ENCODE measurements at regions not wholly inside any gene's neighbourhood (a gene's known extent, or its start where the extent isn't known, plus 50 kb on each side); places are given as distances from the start of the nearest gene placed in this dataset.
"Not testable (repeated sequence)": the region's sequence is repeated elsewhere in the genome, so short reads cannot be mapped to it uniquely, and the experiment has no call there.

DNA sequence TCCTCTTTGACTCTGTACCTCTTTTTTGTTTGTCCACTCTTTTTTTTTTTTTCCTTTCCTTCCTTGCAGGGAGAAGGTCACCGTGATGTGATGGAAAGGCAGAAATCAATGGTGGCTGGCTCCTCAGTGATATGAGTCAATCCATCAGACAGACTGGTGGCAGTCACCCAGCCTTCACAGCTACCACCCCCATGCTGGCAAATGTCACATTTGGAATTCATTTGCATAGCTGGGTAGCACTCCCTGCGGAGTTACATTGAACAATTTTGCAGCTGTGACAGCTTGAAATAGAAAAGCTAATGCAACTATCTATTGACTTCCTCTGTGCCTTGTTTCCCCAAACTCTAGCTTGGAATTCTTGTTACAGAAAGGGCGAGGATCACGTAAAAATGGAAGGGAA, 668.4 kb downstream of the C6orf118 start:
- Mint-ChIP-seq H3K36me3 (ENCODE audit: low read depth) (no peaks in the 10 kb centered on the region), H3K4me3 (no peak overlapping the region), H3K9me3 (ENCODE audit: low read depth) (peaks cover 5% of the 10 kb centered on the region), H3K4me1 (no peaks in the 10 kb centered on the region), H3K27ac (no peak overlapping the region), H3K27me3 (no peaks in the 10 kb centered on the region)
- intact Hi-C loops (cut with DNase I, micrococcal nuclease), result no loop called here
- DNase-seq (no peak), ATAC-seq (no peak)
- CTCF ChIA-PET, result no interaction called here
- POLR2A ChIA-PET, result no interaction called here

- CTCF ChIA-PET, result no interaction called here
- no peak overlapping the region for H3K27ac Mint-ChIP-seq
- H3K27me3 Mint-ChIP-seq, result no peaks in the 10 kb centered on the region
- H3K4me1 Mint-ChIP-seq, result no peaks in the 10 kb centered on the region
- intact Hi-C loops (cut with DNase I, micrococcal nuclease), result no loop called here
- DNase-seq (peak; percentile 6), ATAC-seq (peak; percentile 42)
- POLR2A ChIA-PET, result no interaction called here
- peaks cover 1% of the 10 kb centered on the region for H3K9me3 Mint-ChIP-seq (ENCODE audit: low read depth)
- H3K36me3 Mint-ChIP-seq (ENCODE audit: low read depth), result no peaks in the 10 kb centered on the region
- H3K4me3 Mint-ChIP-seq, result no peak overlapping the region
Observed at GRCh38 chr6:164628302-164628931, 681.0 kb downstream of the C6orf118 start.

DNA sequence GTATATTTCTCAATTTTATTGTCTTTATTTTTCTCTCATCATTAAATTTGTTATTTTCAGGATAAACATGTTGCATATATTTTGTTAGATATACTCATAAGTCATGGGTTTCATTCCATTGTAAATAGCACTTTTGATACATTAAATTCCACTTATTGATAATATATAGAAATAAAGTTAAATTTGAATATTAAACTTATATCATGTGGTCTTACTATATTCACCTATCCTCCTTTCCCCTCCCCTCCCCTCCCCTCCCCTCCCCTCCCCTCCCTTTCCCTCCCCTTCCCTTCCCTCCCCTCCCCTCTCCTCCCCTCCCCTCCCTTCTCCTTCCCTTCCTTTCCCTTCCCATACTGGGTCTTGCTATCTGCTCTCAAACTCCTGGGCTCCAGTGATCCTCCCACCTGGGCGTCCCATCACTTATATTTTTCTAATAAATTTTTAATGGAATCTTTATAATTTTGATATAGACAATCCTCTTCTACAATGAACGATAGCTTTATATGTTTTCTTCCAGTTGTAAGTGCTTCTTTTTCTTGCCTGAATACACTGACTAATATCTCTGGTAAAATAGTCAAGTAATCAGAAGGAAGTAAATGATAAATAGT, 692.4 kb downstream of the C6orf118 start:
- Mint-ChIP-seq H3K4me3 (no peak overlapping the region), H3K4me1 (no peaks in the 10 kb centered on the region), H3K9me3 (ENCODE audit: low read depth) (peaks cover 14% of the 10 kb centered on the region), H3K27ac (no peak overlapping the region), H3K27me3 (no peaks in the 10 kb centered on the region), H3K36me3 (ENCODE audit: low read depth) (no peaks in the 10 kb centered on the region)
- no peak for DNase-seq
- ChIA-PET POLR2A (no interaction called here), CTCF (no interaction called here)
- intact Hi-C loops (cut with DNase I, micrococcal nuclease), result no loop called here
- ATAC-seq, result no peak

DNA sequence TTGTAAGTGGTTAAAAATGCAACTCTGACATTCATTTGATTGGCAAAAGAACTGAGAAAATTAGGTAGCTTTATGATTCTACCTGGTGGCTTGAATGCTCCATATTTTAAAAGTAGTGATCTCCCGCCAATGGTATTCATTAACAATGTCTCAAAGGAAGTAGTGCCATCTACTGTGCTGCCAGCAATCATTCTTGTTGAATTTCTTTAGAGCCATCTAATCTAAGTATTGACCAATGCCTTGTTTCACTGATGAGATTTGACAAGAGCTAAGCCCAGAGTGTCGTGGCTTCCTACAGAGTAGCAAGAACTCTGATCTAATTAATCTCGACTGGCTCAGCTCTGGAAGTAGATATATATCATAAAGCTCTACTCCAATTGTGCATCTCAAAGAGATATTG, 696.7 kb downstream of the C6orf118 start:
- Mint-ChIP-seq H3K9me3 (ENCODE audit: low read depth) (peaks cover 8% of the 10 kb centered on the region), H3K27ac (no peak overlapping the region), H3K4me3 (no peak overlapping the region), H3K27me3 (no peaks in the 10 kb centered on the region), H3K36me3 (ENCODE audit: low read depth) (no peaks in the 10 kb centered on the region), H3K4me1 (no peaks in the 10 kb centered on the region)
- intact Hi-C loops (cut with DNase I, micrococcal nuclease), result no loop called here
- ChIA-PET CTCF (no interaction called here), POLR2A (no interaction called here)
- no peak for ATAC-seq
- no peak for DNase-seq

DNA sequence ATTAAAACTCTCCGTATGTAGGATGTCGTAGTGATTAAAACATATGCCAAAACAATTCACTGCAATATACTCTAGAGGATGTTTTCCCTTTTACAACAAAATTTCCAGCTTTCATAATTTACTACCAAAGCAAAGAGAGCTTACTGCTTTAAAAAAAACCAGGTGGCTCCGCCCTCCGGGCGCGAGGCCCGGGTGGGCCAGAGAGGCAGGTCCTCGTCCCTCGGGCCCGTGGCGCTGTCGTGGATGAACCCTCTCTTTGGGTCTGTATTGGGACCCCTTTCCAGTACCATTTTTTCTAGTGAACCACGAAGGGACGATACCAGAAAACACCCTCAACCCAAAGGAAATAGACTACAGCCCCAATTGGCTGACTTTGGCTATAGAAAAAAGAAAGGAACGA, 698.5 kb downstream of the C6orf118 start:
- H3K27ac Mint-ChIP-seq; H3K36me3 Mint-ChIP-seq (ENCODE audit: low read depth); H3K4me3 Mint-ChIP-seq; POLR2A ChIA-PET; H3K4me1 Mint-ChIP-seq; DNase-seq; H3K9me3 Mint-ChIP-seq (ENCODE audit: low read depth); intact Hi-C loops (cut with DNase I, micrococcal nuclease); H3K27me3 Mint-ChIP-seq: not testable (repeated sequence)
- ATAC-seq, result peak; percentile 44
- CTCF ChIA-PET, result interaction anchor here (0.8 kb wide), 1 partner anchor 282 kb away, joined by 3 read pairs; no protein-coding TSS in a partner anchor

GRCh38 chr6:164602415-164602814, 707.0 kb downstream of the C6orf118 start:
- CTCF ChIA-PET, result interaction anchor here (0.6 kb wide), 1 partner anchor 20 kb away, joined by 3 read pairs; no protein-coding TSS in a partner anchor
- H3K36me3 Mint-ChIP-seq (ENCODE audit: low read depth); H3K9me3 Mint-ChIP-seq (ENCODE audit: low read depth); intact Hi-C loops (cut with DNase I, micrococcal nuclease); H3K4me1 Mint-ChIP-seq; DNase-seq; H3K27me3 Mint-ChIP-seq; H3K4me3 Mint-ChIP-seq; ATAC-seq; H3K27ac Mint-ChIP-seq: not testable (repeated sequence)
- POLR2A ChIA-PET, result interaction anchor here (0.7 kb wide), 1 partner anchor 106 kb away, joined by 3 read pairs; no protein-coding TSS in a partner anchor

GRCh38 chr6:164581563-164581962, 727.8 kb downstream of the C6orf118 start:
- Mint-ChIP-seq H3K4me3 (no peak overlapping the region), H3K27me3 (no peaks in the 10 kb centered on the region), H3K36me3 (ENCODE audit: low read depth) (no peaks in the 10 kb centered on the region), H3K4me1 (no peaks in the 10 kb centered on the region), H3K27ac (no peak overlapping the region), H3K9me3 (ENCODE audit: low read depth) (peaks cover 20% of the 10 kb centered on the region)
- intact Hi-C loops (cut with DNase I, micrococcal nuclease), result no loop called here
- ChIA-PET POLR2A (no interaction called here), CTCF (no interaction called here)
- no peak for DNase-seq
- ATAC-seq, result no peak

GRCh38 chr6:164579035-164579434, 730.4 kb downstream of the C6orf118 start:
- Mint-ChIP-seq H3K27me3 (no peaks in the 10 kb centered on the region), H3K27ac (no peak overlapping the region), H3K9me3 (ENCODE audit: low read depth) (peaks cover 24% of the 10 kb centered on the region), H3K4me1 (no peaks in the 10 kb centered on the region), H3K4me3 (no peak overlapping the region), H3K36me3 (ENCODE audit: low read depth) (no peaks in the 10 kb centered on the region)
- ATAC-seq (no peak), DNase-seq (no peak)
- CTCF ChIA-PET, result no interaction called here
- POLR2A ChIA-PET, result no interaction called here
- intact Hi-C loops (cut with DNase I, micrococcal nuclease), result no loop called here

DNA sequence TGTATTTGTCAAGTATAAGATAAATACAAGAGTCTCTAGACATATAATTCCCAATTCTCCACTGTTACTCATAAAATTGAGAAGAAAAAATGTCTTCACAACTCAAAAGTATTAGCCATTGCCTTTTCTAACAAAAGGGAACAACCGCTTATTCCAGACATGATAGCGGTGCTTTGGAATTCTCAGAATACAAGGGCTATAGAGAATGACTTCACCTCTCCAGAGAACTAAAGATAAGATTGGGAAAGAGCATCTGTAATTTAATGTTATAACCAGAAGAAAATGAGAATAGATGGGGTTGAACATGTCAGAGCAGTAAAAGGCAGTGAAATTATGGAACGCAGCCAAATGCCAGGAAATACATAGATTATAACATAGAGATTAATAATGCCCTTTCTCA, 730.8 kb downstream of the C6orf118 start:
- ATAC-seq, result no peak
- intact Hi-C loops (cut with DNase I, micrococcal nuclease), result no loop called here
- Mint-ChIP-seq H3K36me3 (ENCODE audit: low read depth) (no peaks in the 10 kb centered on the region), H3K9me3 (ENCODE audit: low read depth) (peaks cover 26% of the 10 kb centered on the region), H3K4me1 (no peaks in the 10 kb centered on the region), H3K27ac (no peak overlapping the region), H3K27me3 (no peaks in the 10 kb centered on the region), H3K4me3 (no peak overlapping the region)
- DNase-seq, result no peak
- ChIA-PET CTCF (no interaction called here), POLR2A (no interaction called here)

GRCh38 chr6:164570801-164571200, 738.6 kb downstream of the C6orf118 start:
- Mint-ChIP-seq H3K27me3 (no peaks in the 10 kb centered on the region), H3K9me3 (ENCODE audit: low read depth) (peaks cover 10% of the 10 kb centered on the region), H3K36me3 (ENCODE audit: low read depth) (no peaks in the 10 kb centered on the region), H3K27ac (no peak overlapping the region), H3K4me1 (no peaks in the 10 kb centered on the region), H3K4me3 (no peak overlapping the region)
- ChIA-PET CTCF (interaction anchor here (0.6 kb wide), 1 partner anchor 627 kb away, joined by 3 read pairs; no protein-coding TSS in a partner anchor), POLR2A (no interaction called here)
- no peak for ATAC-seq
- intact Hi-C loops (cut with DNase I, micrococcal nuclease), result no loop called here
- DNase-seq, result no peak

- DNase-seq (no peak), ATAC-seq (no peak)
- Mint-ChIP-seq H3K4me3 (no peak overlapping the region), H3K27ac (no peak overlapping the region), H3K4me1 (no peaks in the 10 kb centered on the region), H3K9me3 (ENCODE audit: low read depth) (peaks cover 10% of the 10 kb centered on the region), H3K36me3 (ENCODE audit: low read depth) (no peaks in the 10 kb centered on the region), H3K27me3 (no peaks in the 10 kb centered on the region)
- POLR2A ChIA-PET, result no interaction called here
- intact Hi-C loops (cut with DNase I, micrococcal nuclease), result no loop called here
- CTCF ChIA-PET, result no interaction called here
Observed at GRCh38 chr6:164569509-164569908, 739.9 kb downstream of the C6orf118 start.

DNA sequence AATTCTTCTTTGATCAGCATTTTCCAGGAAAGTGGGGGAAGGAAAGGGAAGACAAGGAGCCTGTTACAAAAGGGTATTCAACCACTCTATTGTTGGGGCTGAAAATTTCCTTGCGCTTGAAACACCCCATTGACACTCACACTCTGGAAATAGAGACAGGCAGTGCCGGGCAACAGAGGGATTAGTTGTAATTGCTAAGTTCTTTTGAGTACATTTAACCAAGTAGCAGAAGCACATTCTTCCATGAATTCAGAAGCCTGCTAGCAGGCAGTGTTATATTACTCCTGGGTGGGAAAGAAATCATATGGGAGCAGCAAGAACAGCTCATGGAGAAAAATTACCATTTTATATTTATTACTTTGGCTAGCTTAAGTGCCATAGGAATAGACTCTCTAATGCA, 745.5 kb downstream of the C6orf118 start:
- Mint-ChIP-seq H3K4me1 (no peaks in the 10 kb centered on the region), H3K4me3 (no peak overlapping the region), H3K27me3 (no peaks in the 10 kb centered on the region), H3K9me3 (ENCODE audit: low read depth) (peaks cover 10% of the 10 kb centered on the region), H3K27ac (no peak overlapping the region), H3K36me3 (ENCODE audit: low read depth) (no peaks in the 10 kb centered on the region)
- ChIA-PET CTCF (no interaction called here), POLR2A (no interaction called here)
- DNase-seq (no peak), ATAC-seq (no peak)
- intact Hi-C loops (cut with DNase I, micrococcal nuclease), result no loop called here

All from activated CD4-positive, alpha-beta T cell treated with anti-CD3 and anti-CD28 coated beads for 36 hours (primary cell).